ENCODE measurements at regions not wholly inside any gene's neighbourhood (a gene's known extent, or its start where the extent isn't known, plus 50 kb on each side); places are given as distances from the start of the nearest gene placed in this dataset.

DNA sequence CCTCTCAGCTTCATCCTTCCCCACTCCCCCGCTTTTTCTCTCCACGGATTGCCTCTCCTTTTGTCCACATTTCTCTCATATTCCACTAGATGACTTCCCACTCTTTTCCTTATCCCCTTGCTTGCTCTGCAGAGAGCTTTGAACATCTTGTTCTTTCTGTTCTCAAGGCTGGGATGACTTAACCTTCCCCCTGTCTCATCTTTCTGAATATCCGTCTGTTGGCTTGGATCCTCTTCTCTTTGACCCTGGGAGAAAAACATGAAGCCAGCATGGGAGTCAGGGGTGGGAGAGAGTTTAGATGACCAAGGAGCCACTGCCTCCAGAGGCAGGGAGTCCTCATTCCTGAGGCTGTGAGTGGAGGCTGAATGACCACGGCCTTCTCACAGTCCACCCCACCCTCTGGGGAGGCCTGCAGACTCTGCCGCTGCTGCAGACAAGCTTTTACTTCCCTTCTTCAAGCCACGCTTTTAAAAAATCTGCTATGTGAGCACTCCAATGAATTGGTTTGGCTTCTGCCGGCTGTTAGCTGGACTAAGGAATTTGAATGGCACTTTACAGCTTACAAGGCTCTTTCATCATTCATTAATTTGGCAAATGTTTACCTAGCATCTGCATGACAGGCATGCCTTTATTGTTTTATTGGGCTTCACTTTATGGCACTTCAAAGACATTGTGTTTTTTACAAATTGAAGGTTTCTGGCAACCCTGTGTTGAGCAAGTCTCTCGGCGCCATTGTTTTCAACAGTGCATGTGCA, 111.6 kb upstream of the SLC6A6 start:
- Histone ChIP-seq H3K4me1 (ENCODE audit: insufficient read depth, insufficient read length) (peaks cover 4% of the 10 kb centered on the region), H3K4me3 (ENCODE audit: insufficient read length, low read depth) (no peak overlapping the region), H3K36me3 (ENCODE audit: insufficient read depth, insufficient read length, low read length) (no peaks in the 10 kb centered on the region), H3K9me3 (ENCODE audit: insufficient read depth, low read length) (0 out of 2 replicates have a peak, but pooled peaks cover 4% of the 10 kb centered on the region), H3K27me3 (ENCODE audit: insufficient read depth, insufficient read length) (no peaks in the 10 kb centered on the region), H3K9ac (ENCODE audit: insufficient read length, low read depth) (no peak overlapping the region)
- DNase-seq (ENCODE audit: low read depth, low spot score) = no peak
- no peak for TF ChIP-seq YY1 (IDR thresholded peaks at IDR 0.05; ENCODE audit: insufficient read depth, insufficient read length)
- TF ChIP-seq SUZ12 (IDR thresholded peaks at IDR 0.05; ENCODE audit: extremely low read depth, insufficient read depth, insufficient read length) = no peak
- no peak for TF ChIP-seq ZNF274 (IDR thresholded peaks at IDR 0.05; ENCODE audit: low read depth, low read length)

DNA sequence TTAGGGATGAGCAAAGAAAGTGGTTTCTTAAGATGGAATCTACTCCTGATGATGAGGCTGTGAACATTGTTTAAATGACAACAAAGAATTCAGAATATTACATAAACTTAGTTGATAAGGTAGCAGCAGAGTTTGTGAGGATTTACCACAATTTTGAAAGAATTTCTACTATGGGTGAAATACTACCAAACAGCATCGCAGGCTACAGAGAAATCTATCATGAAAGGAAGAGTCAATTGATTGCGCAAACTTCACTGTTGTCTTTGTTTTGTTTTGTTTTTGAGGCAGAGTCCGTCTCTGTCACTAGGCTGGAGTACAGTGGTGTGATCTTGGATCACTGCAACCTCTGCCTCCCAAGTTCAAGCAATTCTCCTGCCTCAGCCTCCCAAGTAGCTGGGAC, 107.4 kb upstream of the SLC6A6 start:
- H3K9ac ChIP-seq (ENCODE audit: insufficient read length, low read depth) = no peak overlapping the region
- 0 out of 2 replicates have a peak, but pooled peaks cover 4% of the 10 kb centered on the region for H3K9me3 ChIP-seq (ENCODE audit: insufficient read depth, low read length)
- DNase-seq (ENCODE audit: low read depth, low spot score) = no peak
- no peak overlapping the region for H3K4me3 ChIP-seq (ENCODE audit: insufficient read length, low read depth)
- no peak for TF ChIP-seq YY1 (IDR thresholded peaks at IDR 0.05; ENCODE audit: insufficient read depth, insufficient read length)
- no peak for TF ChIP-seq SUZ12 (IDR thresholded peaks at IDR 0.05; ENCODE audit: extremely low read depth, insufficient read depth, insufficient read length)
- peaks cover 5% of the 10 kb centered on the region for H3K4me1 ChIP-seq (ENCODE audit: insufficient read depth, insufficient read length)
- no peaks in the 10 kb centered on the region for H3K36me3 ChIP-seq (ENCODE audit: insufficient read depth, insufficient read length, low read length)
- H3K27me3 ChIP-seq (ENCODE audit: insufficient read depth, insufficient read length) = peaks cover 3% of the 10 kb centered on the region

DNA sequence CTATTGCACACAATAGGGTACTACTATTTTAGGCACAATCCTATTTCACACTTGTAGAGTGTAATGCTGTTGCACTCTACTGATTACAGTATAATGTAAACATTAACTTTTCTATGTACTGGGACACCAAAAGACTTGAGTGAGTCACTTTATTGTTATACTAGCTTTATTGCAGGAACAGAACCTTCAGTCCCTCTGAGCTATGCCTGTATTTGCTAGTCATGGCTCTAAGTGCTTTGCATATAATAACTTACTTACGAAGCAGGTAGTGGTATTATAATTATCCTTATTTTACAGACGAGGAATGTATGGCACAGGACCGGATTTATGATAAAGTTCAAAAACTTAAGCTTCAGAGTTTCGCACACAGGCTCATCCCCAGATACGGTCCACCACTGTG, 106.6 kb upstream of the SLC6A6 start:
- peaks cover 3% of the 10 kb centered on the region for H3K27me3 ChIP-seq (ENCODE audit: insufficient read depth, insufficient read length)
- no peaks in the 10 kb centered on the region for H3K36me3 ChIP-seq (ENCODE audit: insufficient read depth, insufficient read length, low read length)
- 0 out of 2 replicates have a peak, but pooled peaks cover 4% of the 10 kb centered on the region for H3K9me3 ChIP-seq (ENCODE audit: insufficient read depth, low read length)
- TF ChIP-seq YY1 (IDR thresholded peaks at IDR 0.05; ENCODE audit: insufficient read depth, insufficient read length) (no peak), SUZ12 (IDR thresholded peaks at IDR 0.05; ENCODE audit: extremely low read depth, insufficient read depth, insufficient read length) (no peak), ZNF274 (IDR thresholded peaks at IDR 0.05; ENCODE audit: low read depth, low read length) (no peak)
- no peak overlapping the region for H3K4me3 ChIP-seq (ENCODE audit: insufficient read length, low read depth)
- peaks cover 6% of the 10 kb centered on the region for H3K4me1 ChIP-seq (ENCODE audit: insufficient read depth, insufficient read length)
- no peak for DNase-seq (ENCODE audit: low read depth, low spot score)
- no peak overlapping the region for H3K9ac ChIP-seq (ENCODE audit: insufficient read length, low read depth)

DNA sequence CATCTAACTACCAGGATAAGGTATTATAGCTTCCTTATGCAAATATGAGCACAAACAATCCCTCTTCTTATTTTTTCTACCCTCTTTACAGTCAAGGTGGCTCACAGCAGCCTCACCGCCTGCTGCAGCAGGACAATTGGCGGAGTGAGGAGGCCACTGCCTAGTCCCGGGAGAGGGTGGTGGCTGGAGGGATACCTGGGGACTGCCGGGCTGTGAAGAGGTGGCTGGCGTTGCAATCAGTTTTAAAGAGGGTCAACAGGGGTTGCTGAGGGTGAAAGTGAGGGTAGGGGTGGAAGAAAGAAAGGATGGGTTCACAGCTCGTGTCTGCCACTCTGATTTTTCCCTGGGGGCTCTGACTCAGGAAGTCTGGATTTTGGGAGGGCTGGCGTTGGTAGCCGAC, 105.1 kb upstream of the SLC6A6 start:
- 0 out of 2 replicates have a peak, but pooled peaks cover 4% of the 10 kb centered on the region for H3K9me3 ChIP-seq (ENCODE audit: insufficient read depth, low read length)
- peaks cover 14% of the 10 kb centered on the region for H3K4me1 ChIP-seq (ENCODE audit: insufficient read depth, insufficient read length)
- no peak for DNase-seq (ENCODE audit: low read depth, low spot score)
- peaks cover 3% of the 10 kb centered on the region for H3K27me3 ChIP-seq (ENCODE audit: insufficient read depth, insufficient read length)
- no peak overlapping the region for H3K9ac ChIP-seq (ENCODE audit: insufficient read length, low read depth)
- no peaks in the 10 kb centered on the region for H3K36me3 ChIP-seq (ENCODE audit: insufficient read depth, insufficient read length, low read length)
- no peak for TF ChIP-seq YY1 (IDR thresholded peaks at IDR 0.05; ENCODE audit: insufficient read depth, insufficient read length)
- TF ChIP-seq SUZ12 (IDR thresholded peaks at IDR 0.05; ENCODE audit: extremely low read depth, insufficient read depth, insufficient read length) = no peak
- no peak for TF ChIP-seq ZNF274 (IDR thresholded peaks at IDR 0.05; ENCODE audit: low read depth, low read length)
- H3K4me3 ChIP-seq (ENCODE audit: insufficient read length, low read depth) = no peak overlapping the region

DNA sequence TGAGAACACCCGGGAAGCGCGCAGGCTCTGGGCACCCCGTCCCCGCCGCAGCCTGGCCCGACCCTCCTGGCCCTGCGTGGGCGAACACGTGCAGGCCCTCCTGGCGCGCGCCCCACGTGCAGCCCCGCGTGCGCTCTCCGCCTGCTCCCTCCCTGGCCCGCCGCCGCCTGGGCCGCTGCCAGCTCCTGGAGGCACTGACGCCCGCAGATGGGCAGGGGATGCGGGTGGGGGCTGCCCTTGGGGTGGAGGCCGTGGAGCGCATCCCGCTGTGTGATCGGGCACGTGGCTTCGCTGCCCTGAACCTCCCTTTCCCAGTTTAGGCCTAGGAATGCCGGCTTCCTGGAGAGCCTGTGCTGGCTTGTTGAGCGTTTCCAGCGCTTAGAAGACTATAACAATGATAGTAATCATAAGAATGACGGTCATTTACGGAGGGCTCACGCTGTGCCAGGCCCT, 104.6 kb upstream of the SLC6A6 start:
- peaks cover 8% of the 10 kb centered on the region for H3K27me3 ChIP-seq (ENCODE audit: insufficient read depth, insufficient read length)
- no peak for DNase-seq (ENCODE audit: low read depth, low spot score)
- H3K9ac ChIP-seq (ENCODE audit: insufficient read length, low read depth) = no peak overlapping the region
- H3K4me1 ChIP-seq (ENCODE audit: insufficient read depth, insufficient read length) = peaks cover 14% of the 10 kb centered on the region
- no peak overlapping the region for H3K4me3 ChIP-seq (ENCODE audit: insufficient read length, low read depth)
- TF ChIP-seq ZNF274 (IDR thresholded peaks at IDR 0.05; ENCODE audit: low read depth, low read length) (no peak), SUZ12 (IDR thresholded peaks at IDR 0.05; ENCODE audit: extremely low read depth, insufficient read depth, insufficient read length) (no peak), YY1 (IDR thresholded peaks at IDR 0.05; ENCODE audit: insufficient read depth, insufficient read length) (no peak)
- H3K9me3 ChIP-seq (ENCODE audit: insufficient read depth, low read length) = 0 out of 2 replicates have a peak, but pooled peaks cover 4% of the 10 kb centered on the region
- no peaks in the 10 kb centered on the region for H3K36me3 ChIP-seq (ENCODE audit: insufficient read depth, insufficient read length, low read length)

DNA sequence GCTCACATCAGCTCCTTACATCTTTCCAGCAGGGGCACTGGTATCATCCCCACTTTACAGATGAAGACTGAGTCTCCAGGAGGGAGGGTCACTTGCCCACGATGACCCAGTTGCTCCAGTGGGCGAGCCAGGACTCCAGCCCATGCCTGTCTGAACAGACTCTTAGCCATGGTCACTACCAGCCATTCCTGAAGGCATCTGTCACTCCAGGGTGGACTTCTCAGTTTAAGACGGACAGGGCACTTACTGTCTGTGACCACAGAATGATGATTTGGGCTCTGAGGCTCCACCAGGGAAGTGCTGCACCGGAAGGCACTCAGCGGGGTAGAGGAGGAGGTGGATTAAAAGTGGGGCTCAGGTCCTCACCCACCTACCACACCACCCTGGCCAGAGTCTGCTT, 104.0 kb upstream of the SLC6A6 start:
- Histone ChIP-seq H3K9ac (ENCODE audit: insufficient read length, low read depth) (no peak overlapping the region), H3K4me1 (ENCODE audit: insufficient read depth, insufficient read length) (peaks cover 14% of the 10 kb centered on the region), H3K9me3 (ENCODE audit: insufficient read depth, low read length) (0 out of 2 replicates have a peak, but pooled peaks cover 4% of the 10 kb centered on the region), H3K36me3 (ENCODE audit: insufficient read depth, insufficient read length, low read length) (no peaks in the 10 kb centered on the region), H3K4me3 (ENCODE audit: insufficient read length, low read depth) (no peak overlapping the region), H3K27me3 (ENCODE audit: insufficient read depth, insufficient read length) (peaks cover 11% of the 10 kb centered on the region)
- no peak for DNase-seq (ENCODE audit: low read depth, low spot score)
- TF ChIP-seq ZNF274 (IDR thresholded peaks at IDR 0.05; ENCODE audit: low read depth, low read length) = no peak
- TF ChIP-seq YY1 (IDR thresholded peaks at IDR 0.05; ENCODE audit: insufficient read depth, insufficient read length) = no peak
- no peak for TF ChIP-seq SUZ12 (IDR thresholded peaks at IDR 0.05; ENCODE audit: extremely low read depth, insufficient read depth, insufficient read length)

DNA sequence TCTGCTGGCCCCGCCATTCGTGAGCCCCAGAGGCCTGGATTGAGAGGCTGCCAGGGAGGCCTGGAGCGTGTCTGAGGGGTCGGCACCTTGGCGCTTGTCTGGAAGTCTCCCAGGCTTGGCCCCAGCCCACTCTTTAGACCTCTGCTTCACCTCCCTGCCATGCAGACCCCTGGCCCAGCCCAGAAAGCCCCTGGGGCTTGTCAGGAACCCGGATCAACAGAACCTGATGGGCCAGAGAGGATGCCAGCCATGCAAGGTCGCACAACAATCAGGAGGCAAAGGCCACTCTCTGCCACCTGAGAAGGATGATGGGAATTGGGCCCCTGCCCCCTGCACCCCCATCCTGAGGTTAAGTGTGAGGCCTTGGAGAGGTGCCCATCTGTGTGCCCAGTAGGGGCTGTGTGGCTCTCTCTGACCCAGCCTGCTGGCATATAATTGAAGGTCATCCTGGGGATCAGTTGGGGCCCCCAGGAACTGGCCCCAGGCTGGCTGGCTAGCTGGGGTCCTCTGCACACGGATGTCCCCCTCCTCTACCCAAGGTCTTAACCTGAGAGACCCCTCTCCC, 103.3 kb upstream of the SLC6A6 start:
- H3K4me3 ChIP-seq (ENCODE audit: insufficient read length, low read depth) = no peak overlapping the region
- 0 out of 2 replicates have a peak, but pooled peaks cover 4% of the 10 kb centered on the region for H3K9me3 ChIP-seq (ENCODE audit: insufficient read depth, low read length)
- TF ChIP-seq ZNF274 (IDR thresholded peaks at IDR 0.05; ENCODE audit: low read depth, low read length) = no peak
- no peak for TF ChIP-seq SUZ12 (IDR thresholded peaks at IDR 0.05; ENCODE audit: extremely low read depth, insufficient read depth, insufficient read length)
- no peak for TF ChIP-seq YY1 (IDR thresholded peaks at IDR 0.05; ENCODE audit: insufficient read depth, insufficient read length)
- H3K27me3 ChIP-seq (ENCODE audit: insufficient read depth, insufficient read length) = peaks cover 11% of the 10 kb centered on the region
- peaks cover 14% of the 10 kb centered on the region for H3K4me1 ChIP-seq (ENCODE audit: insufficient read depth, insufficient read length)
- no peak for DNase-seq (ENCODE audit: low read depth, low spot score)
- H3K9ac ChIP-seq (ENCODE audit: insufficient read length, low read depth) = no peak overlapping the region
- H3K36me3 ChIP-seq (ENCODE audit: insufficient read depth, insufficient read length, low read length) = no peaks in the 10 kb centered on the region
